Brain pericyte (primary cell): ENCODE measurements at regions not wholly inside any gene's neighbourhood (a gene's known extent, or its start where the extent isn't known, plus 50 kb on each side); places are given as distances from the start of the nearest gene placed in this dataset.

Experiments used
- DNase-seq: peaks from one replicate; pipeline ENCODE4 v3.0.0-alpha.2; 2012; ENCODE audit warnings: low read depth, low spot score

DNA sequence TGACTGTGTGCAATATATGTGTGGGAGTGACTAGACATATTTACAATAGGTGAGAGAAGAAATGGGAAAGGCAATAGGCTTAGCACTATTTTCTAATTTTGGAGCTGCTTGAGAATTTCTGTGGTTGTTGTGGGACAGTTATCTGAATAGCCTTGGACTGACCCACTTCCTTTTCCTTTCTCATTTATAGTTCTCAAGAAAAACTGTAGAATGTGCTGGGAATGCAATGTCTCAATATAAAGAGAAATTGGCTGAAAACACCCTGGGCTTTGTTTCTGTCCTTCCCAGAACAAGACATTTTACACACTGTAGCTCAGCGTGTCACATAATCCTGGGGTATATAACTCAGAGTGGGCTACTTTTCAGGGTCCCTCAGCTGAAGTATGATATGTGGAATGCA, 153.0 kb upstream of the RHOBTB1 start:
- DNase-seq: no peak

DNA sequence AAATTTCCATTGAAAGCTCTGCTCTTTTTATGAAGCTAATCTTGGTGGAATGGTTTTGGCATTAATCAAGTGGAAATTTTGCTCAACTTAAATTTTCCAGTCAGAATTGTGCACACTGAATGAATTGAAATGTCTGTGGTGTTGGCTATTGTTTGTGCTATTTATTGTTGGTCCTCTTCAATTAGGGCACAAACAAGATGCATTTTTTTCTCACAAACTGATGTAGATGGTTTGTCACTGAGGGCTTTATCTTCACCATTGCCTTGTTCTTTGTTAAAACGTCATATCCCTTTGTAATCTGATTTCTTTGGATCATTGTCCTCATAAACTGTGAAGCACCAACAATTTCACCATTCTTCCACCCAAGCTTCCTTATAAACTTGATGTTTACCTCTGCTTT, 152.1 kb upstream of the RHOBTB1 start:
- no peak for DNase-seq

DNA sequence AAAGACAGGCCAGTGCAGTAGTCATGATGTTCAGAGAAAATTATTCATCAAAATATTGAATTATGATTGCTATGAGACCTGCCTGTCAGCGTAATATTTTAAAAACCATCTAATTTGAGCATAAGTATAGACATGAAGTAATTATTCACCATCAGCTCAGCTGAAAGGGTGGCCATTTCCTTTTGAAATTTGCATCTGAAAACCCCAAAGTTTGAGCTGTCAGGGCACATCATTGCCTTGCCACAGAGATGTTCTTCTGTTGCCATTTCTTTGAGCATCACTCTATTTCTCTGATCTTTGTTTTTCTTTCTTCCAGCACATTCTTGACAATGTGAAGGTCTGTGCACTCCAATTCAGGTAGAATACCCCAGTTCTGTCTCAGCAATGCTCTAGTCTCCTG, 147.5 kb upstream of the RHOBTB1 start:
- DNase-seq: no peak

DNA sequence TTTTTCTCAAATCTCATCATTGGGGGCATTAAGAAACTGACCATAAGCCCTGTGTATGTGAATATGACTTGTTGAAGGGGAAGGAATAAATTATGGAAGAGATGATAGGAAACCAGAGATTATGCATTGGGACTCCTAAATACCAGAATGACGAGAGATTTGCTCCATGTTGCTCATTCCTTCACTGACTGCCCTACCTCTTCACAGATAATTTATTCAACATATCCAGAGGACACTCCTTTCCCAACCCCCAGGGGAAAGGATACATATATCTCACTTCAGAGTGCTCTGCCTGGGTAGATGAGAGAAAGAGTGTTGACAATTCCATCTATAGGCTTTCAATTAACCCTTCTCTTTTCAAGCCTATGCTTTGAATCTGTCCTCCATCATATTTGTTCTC, 145.3 kb upstream of the RHOBTB1 start:
- no peak for DNase-seq

DNA sequence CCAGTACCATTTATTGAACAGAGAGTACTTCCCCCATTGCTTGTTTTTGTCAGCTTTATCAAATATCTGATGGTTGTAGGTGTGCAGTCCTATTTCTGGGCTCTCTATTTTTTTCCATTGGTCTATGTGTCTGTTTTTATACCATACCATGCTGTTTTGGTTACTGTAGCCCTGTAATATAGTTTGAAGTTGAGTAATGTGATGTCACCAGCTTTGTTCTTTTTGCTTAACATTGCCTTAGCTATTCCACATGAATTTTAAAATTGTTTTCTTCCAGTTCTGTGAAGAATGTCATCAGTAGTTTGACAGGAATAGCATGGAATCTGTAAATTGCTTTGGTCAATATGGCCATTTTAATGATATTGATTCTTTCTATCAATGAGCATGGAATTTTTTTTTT, 140.5 kb upstream of the RHOBTB1 start:
- no peak for DNase-seq

DNA sequence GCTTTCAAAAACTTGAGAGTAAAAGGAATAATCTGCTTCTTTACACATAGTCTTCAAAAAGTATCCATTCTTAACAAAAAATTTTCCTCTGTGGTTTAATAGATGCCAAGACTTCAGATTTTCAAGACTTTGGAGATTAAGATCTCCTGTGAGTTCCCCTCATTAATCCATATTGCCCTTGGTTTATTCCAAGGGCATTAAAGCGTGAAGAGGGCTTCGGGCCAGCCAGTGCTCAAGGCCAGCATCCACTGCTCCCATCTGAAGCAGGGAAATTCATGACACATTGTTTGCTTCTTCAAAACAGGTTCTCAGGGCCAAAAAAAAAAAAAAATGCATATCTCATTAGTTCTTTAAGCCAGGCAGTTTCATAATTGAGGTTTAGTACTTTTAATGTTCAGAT, 137.3 kb upstream of the RHOBTB1 start:
- DNase-seq: no peak

DNA sequence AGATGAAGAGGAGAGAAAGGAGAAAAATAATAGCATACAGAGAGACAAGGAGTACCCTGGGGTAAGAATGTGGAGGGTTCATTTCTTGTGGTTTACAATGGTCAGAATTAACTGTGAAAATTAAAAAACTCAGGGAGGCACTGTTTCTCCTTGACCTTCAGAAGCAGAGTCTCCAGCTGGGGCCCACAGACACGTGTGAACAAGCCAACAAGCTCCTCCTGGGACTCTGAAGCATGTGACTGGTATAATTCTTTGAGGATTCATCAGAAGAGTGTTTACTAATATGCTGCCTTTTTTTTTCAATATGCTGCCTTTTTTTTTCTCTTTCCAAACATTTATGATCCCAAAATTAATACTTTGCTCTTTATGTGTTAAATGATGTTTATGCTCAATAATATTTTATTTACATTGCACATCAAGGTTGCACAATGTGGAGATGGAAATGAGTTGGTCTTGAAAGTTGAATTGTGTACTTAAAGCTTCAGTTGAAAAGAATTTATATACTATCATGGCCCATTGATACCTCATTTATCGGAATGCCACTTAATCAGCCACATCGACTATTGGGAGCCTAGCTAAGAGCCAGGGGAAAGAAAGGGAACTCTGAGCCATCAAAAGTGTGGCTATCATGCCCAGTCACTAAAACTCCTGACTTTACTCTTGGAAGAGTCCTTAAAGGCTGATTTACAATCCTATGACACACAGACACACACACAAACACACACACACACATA, 134.7 kb upstream of the RHOBTB1 start:
- DNase-seq: no peak

DNA sequence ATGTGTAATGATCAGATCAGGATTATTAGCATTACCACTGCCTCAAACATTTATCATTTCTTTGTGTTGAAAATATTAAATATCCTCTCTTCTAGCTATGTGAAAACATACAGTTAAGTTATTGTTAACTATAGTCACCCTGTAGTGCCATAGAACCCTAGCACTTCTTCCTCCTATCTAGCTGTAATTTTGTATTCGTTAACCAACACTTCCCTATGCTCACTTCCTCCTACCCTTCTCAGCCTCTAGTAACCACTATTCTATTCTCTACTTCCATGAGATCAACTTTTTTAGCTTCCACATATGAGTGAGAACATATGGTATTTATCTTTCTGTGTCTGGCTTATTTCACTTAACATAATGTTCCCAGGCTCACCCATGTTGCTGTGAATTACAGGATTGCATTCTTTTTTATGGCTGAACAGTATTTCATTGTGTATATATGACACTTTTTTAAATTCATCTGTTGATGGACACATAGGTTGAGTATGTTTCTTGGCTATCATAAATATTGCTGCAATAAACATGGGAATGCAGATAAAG, 132.7 kb upstream of the RHOBTB1 start:
- DNase-seq: no peak

DNA sequence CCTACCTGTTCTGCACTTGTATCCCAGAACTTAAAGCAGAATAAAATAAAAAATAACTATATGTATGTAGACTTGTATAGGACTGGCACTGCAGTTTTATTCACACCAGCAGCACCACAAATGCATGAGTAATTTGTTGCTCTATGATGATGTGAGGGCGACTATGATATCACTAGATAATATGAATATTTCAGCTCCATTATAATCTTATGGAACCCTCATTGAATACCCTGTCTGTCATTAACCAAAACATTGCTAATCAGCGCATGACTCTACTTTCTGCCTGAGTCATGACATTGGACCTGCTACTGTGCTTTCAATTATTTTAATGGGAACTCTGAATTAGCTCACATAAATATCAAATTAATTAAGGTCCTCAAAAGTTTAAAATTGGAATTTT, 129.4 kb upstream of the RHOBTB1 start:
- DNase-seq: no peak

DNA sequence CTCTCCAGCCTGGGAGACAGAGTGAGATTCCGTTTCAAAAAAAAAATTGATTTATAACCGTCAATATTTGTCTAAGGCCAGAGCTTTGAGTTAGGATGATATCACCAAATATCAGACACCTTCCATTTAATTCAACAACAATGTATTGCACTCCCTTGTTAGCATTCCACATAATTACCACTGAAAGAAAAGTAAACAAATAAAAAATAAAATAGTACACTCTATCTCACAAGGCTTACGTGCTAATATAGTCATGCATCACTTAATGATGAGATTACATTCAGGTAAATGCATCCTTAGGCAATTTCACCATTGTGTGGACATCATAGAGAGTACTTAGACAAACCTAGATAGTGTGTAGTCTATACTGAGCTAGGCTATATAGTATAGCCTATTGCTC, 127.6 kb upstream of the RHOBTB1 start:
- no peak for DNase-seq

DNA sequence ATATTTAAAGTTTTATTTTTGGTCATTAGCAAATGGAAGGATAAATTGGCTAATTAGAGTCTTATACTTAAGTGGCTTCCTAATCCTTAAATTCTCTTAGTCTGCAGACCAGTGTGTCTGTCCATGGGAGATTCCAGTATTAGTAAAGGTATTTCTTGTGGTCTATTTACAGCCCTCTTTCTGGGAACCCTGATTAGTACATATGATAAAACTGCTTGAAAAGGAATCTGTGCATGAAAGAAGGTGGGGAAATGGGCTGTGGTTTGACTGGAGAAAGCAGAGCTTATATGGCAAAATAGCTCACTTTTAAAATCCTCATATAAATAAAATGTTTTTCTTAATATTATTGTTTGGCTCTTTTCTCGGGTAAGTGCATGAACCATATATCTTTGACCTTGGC, 124.5 kb upstream of the RHOBTB1 start:
- no peak for DNase-seq

DNA sequence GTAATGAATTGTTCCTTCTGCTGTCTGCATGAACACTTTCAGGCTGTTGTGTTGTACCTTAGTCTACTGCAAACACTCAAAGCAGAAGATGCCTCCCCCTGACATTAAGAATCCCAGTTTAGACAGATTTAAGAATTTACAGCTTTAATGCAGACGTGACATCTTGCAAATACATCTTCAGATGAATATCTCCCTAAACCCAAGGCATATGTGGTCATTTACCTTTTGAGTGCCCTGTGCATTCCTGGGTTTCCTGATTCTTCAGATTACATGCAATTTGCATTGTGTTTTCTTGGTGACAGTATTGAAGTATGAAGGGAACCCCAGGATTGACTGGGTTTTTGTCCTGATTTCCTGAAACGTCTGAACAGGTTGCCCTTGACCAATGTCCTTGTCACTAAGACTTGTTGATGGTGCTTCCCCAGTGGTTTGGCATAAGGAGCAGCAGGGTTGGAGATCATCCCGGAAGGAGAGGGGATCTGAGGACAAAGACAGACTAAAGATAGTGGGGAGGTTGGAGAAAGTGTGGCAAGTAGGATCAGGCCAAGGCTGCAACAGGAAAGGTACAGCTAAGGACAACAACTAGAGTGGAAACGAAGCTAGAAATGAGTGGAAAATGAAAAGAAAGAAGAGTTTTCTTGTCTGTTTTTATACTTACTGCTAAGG, 123.8 kb upstream of the RHOBTB1 start:
- DNase-seq: no peak

DNA sequence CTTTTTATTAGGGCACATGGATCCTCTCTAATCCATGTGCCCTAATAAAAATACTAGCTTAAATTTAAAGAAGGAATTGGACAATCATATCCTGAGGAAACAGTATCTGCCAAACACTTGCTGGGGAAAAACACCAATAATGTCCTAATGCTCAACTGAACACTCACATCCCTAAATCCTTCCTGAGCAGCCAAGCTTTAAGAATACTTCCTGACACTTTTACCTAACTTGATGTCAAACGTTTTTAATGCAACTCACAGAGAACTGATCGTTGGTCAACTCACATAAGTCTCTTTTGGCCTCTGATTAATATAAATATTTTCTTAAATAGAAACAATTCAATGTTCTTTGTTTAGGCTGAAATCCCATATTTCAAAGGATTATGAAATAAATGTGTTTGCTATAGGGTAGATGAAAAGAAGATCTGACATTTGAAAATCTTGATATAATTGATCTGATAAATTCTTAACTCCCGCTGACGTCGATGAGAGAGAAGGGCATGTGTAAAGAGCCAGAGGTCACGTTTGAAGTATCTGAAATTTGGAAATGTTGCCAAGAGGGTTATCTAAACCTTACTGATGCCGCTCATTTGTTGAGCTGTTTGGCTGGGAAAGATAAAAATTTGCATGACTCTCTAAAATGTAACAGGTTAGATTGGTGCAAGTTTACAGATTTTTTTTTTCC, 122.8 kb upstream of the RHOBTB1 start:
- DNase-seq: no peak

DNA sequence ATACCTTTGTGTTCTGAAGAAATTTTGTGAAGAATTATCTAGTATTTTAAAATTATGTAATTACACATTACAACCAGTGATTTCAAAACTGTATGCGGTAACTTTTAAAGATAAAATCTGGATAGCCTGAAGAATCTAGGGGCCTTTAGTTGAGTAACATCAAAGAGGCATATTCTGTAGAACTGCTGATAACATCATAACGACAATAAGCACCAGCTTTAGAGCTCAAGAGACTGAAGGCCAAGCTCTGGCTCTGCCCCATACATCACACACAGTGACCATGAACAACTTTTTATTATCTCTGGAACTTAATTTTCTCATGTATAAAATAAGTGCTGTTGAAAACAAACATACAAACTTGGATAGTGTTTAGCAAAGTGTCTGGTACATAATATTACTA, 121.1 kb upstream of the RHOBTB1 start:
- no peak for DNase-seq

DNA sequence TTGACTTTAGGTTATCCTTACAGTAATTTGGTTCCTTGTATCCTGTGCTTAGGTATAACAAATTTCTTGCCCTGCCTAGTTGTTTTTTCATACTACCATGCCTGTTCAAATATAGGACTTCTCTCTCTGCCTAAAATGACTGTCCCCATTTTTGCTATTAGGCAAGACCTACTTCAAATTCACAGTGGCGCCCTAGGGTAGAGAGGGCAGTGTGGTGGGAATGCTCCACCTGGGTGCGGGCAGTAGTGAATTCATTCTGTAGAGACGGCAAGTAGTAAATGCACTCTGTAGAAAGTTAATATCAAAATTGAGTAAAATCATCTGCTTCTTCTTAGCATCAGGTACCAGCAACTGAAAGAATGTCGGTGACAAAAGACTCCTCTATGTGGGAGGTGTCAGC, 120.4 kb upstream of the RHOBTB1 start:
- no peak for DNase-seq

DNA sequence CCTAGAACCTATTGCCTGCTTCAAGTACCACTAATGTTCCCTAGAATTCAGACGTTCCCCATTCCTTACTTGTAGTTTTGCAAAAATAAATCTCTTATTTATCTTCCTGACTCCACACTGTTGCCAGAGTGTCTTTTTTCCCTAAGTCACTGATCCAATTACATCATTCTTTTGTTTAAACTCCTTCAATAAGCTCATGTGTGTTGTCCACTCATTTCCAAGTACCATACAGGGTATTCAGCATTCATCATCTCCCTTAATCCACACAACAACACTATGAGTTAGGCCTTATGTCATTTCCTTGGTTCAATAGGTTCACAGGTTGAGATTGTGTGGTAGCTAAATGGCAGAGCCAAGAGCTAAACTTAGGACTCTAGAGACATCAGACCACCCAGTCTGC, 119.9 kb upstream of the RHOBTB1 start:
- DNase-seq: no peak

DNA sequence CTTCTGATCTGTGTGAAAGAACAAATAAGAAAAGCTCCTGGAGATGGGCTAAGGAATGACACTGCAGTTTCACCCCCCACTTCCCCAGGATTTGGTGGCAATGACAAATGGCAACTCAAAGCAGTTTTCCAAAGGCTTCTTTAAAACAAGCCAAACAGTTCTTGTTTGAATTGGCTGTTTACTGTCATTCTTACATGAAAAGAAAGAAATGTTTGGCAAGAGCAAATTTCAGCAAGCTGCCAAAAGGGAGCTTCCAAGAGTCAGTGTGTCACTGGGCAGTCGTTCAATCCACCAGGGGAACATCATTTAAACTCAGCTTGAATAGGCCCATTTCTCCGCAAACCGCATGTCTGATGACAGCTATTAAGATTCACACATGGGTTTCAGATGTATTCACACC, 119.0 kb upstream of the RHOBTB1 start:
- DNase-seq: no peak

DNA sequence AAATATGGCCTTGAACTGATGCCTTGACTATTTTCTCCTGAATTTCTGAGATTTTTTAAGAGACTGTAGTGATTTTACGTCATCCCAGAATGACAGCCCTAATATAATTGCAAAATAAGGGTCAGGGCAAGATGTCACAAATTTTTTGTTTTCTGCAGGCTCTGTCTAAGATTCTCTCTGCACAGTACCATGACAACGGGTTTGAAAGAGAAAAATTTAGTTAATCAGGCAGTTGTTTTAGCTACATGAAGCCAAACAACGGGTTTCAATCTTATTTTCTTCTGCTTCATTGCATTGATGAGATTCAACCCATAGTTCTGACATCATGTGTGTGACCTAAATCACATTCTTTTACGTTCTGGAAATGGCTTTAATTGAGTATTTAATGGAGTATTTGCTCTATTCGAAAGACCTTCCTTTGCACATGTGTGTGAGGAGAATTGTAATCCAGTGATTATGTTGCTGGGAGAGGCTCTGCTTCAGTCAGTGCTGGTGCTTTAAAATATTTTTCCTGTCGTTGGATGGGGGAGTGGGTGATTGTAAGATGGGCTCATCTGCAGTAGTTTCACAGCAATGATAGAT, 118.0 kb upstream of the RHOBTB1 start:
- no peak for DNase-seq

DNA sequence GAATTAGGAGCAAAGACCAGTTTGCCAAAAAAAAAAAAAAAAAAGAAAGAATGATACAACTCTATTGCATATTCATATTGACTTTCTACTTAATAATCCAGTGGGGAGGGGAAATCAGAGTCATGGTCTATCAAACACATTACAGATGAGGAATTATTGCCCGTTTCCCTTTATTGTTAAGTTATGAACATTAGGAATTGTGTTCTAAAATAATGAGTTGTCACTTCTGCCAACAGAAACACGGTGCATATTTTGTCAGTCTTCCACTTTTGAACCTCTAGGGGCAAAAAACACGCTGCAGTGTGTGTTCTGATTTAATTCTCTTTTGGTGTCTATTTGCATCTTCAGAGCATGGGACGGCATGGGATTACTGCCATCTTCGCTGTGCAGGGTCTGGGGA, 115.7 kb upstream of the RHOBTB1 start:
- no peak for DNase-seq

DNA sequence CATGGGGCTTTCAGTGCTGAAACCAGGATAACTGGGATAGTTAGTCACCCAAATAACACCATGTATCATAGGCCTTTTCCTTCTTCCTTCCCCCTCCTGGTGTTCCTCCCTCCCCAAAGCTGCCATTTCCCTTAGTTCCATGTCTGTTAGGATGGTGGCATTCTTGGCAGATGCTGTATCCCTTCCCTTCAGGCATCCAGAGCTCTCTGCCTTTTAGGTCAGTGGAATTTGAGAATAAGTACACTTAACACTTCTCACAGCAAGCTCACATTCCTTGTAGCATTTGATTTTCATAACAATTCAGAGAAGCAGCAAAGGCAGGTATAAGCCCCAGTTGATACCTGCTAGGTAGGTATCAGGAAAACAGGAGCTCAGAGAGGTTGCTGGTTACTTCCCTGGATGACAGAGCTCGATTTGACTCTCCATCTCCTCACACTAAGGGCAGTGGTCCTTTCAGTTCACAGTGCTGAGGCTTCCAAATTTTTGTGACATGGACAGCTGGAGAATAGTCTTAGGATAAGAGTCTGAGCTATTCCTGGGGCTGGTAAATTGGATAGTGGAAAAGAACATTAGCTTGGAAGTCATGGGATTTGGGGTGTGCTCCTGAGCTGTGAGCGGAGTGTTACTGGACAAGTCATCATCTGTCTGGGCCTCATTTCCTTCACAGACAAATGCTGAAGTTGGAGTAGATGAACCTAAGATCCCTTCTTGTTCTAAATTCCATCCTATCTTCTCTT, 108.7 kb upstream of the RHOBTB1 start:
- DNase-seq: no peak

DNA sequence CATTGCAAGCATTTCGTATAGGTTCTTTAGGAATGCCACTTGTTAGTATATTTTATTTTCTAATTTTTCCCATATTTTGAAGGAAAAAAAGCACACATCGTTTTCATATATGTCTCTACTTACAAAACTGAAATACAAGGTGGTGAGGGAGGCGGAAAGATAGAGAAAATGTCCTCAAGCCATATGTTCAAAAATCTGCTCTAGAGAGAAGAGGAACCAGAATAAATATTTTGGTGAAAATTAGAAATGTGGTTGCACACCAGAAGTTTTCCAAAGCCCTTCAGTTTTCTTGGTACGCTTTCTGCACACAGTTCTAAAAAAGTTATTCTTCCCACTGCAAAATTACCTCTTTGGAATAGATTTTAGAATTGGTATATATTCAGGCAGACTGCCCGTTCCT, 107.4 kb upstream of the RHOBTB1 start:
- no peak for DNase-seq
